GM23338 (cell line): ENCODE measurements at regions not wholly inside any gene's neighbourhood (a gene's known extent, or its start where the extent isn't known, plus 50 kb on each side); places are given as distances from the start of the nearest gene placed in this dataset.

ENCODE experiments used
- ATAC-seq: fragments of 200-7000 bp; cut with Tn5 transposase; 3 replicates; pipeline ENCODE4 v1.9.1; 2020
- DNase-seq: peaks from one replicate; pipeline ENCODE4 v3.0.0-alpha.2; 2015; ENCODE audit warnings: low spot score
- H2AFZ ChIP-seq: fragments of 200-600 bp; sonication (generic); 2 replicates; pipeline ENCODE4 v1.8.0; 2016; ENCODE audit warnings: antibody characterized with exemption, mild to moderate bottlenecking, moderate library complexity
- H3F3A ChIP-seq: fragments of 200-600 bp; sonication (generic); replicated peaks from 2 replicates; pipeline ENCODE4 v1.8.0; 2017; ENCODE audit warnings: antibody characterized with exemption, mixed run types, low read depth
- H3K27ac ChIP-seq: fragments of 200-600 bp; sonication (generic); 2 replicates; pipeline ENCODE4 v1.6.1; 2016; ENCODE audit warnings: low read depth
- H3K27me3 ChIP-seq: fragments of 200-600 bp; sonication (generic); 2 replicates; pipeline ENCODE4 v1.8.0; 2016; ENCODE audit warnings: mild to moderate bottlenecking, mixed run types, moderate library complexity; ENCODE audit not compliant: insufficient read depth
- H3K36me3 ChIP-seq: fragments of 200-600 bp; sonication (generic); 2 replicates; pipeline ENCODE4 v1.8.0; 2016; ENCODE audit warnings: mild to moderate bottlenecking; ENCODE audit not compliant: insufficient read depth
- H3K4me1 ChIP-seq: fragments of 200-600 bp; sonication (generic); 2 replicates; pipeline ENCODE4 v1.8.0; 2016; ENCODE audit warnings: mild to moderate bottlenecking, moderate library complexity; ENCODE audit not compliant: insufficient read depth
- H3K4me2 ChIP-seq: fragments of 200-600 bp; sonication (generic); 2 replicates; pipeline ENCODE4 v1.7.1; 2017; ENCODE audit warnings: mixed run types
- H3K4me3 ChIP-seq: fragments of 200-600 bp; sonication (generic); 2 replicates; pipeline ENCODE4 v1.6.1; 2016; ENCODE audit warnings: mixed run types
- H3K79me2 ChIP-seq: fragments of 200-600 bp; sonication (generic); replicated peaks from 2 replicates; pipeline ENCODE4 v1.8.0; 2017; ENCODE audit warnings: mild to moderate bottlenecking; ENCODE audit not compliant: insufficient read depth
- H3K9me2 ChIP-seq: fragments of 200-600 bp; sonication (generic); 2 replicates; pipeline ENCODE4 v1.8.0; 2017; ENCODE audit not compliant: insufficient read depth
- H4K20me1 ChIP-seq: fragments of 200-600 bp; sonication (generic); replicated peaks from 2 replicates; pipeline ENCODE4 v1.8.0; 2017; ENCODE audit warnings: mild to moderate bottlenecking; ENCODE audit not compliant: insufficient read depth
- H3K27ac Mint-ChIP-seq: 2 replicates; pipeline ENCODE4 v1.8.0; 2020; ENCODE audit warnings: inconsistent platforms, mild to moderate bottlenecking, moderate library complexity, mixed read lengths
- H3K27me3 Mint-ChIP-seq: 3 replicates; pipeline ENCODE4 v1.8.0; 2022; ENCODE audit warnings: low read depth, mild to moderate bottlenecking, moderate library complexity, mixed read lengths, inconsistent platforms; ENCODE audit not compliant: insufficient read depth, poor library complexity
- H3K36me3 Mint-ChIP-seq: 3 replicates; pipeline ENCODE4 v1.8.0; 2021; ENCODE audit warnings: low read depth, mild to moderate bottlenecking, inconsistent platforms, moderate library complexity, mixed read lengths
- H3K4me1 Mint-ChIP-seq: 3 replicates; pipeline ENCODE4 v1.8.0; 2020; ENCODE audit warnings: mild to moderate bottlenecking, inconsistent platforms, mixed read lengths
- H3K4me3 Mint-ChIP-seq: 3 replicates; pipeline ENCODE4 v1.8.0; 2021; ENCODE audit warnings: moderate library complexity, mild to moderate bottlenecking, inconsistent platforms, mixed read lengths
- H3K9me3 Mint-ChIP-seq: 3 replicates; pipeline ENCODE4 v1.8.0; 2020; ENCODE audit warnings: moderate library complexity, mild to moderate bottlenecking, inconsistent platforms, mixed read lengths
- CREB1 ChIP-seq: fragments of 250-450 bp; sonication (Bioruptor Pico); IDR thresholded peaks from 2 replicates; pipeline ENCODE4 v1.5.0; 2020; ENCODE audit warnings: low read depth, mild to moderate bottlenecking, moderate library complexity
- ETS1 ChIP-seq: IDR thresholded peaks from 2 replicates; pipeline ENCODE4 v1.6.1; 2016; ENCODE audit warnings: antibody characterized with exemption
- EZH2 ChIP-seq: fragments of 200-600 bp; sonication (generic); IDR thresholded peaks from one replicate; pipeline ENCODE4 v1.8.0; 2017; ENCODE audit warnings: antibody characterized with exemption, mild to moderate bottlenecking, low read depth; ENCODE audit not compliant: unreplicated experiment
- JUNB ChIP-seq: IDR thresholded peaks from one replicate; pipeline ENCODE4 v1.6.1; 2016; ENCODE audit warnings: antibody characterized with exemption; ENCODE audit not compliant: unreplicated experiment
- NANOG ChIP-seq: IDR thresholded peaks from 2 replicates; pipeline ENCODE4 v1.6.1; 2016; ENCODE audit warnings: antibody characterized with exemption, borderline replicate concordance
- POLR2AphosphoS5 ChIP-seq: IDR thresholded peaks from 2 replicates; pipeline ENCODE4 v1.6.1; 2016; ENCODE audit warnings: antibody characterized with exemption, low read depth
- STAT1 ChIP-seq: IDR thresholded peaks from one replicate; pipeline ENCODE4 v1.6.1; 2016; ENCODE audit warnings: antibody characterized with exemption; ENCODE audit not compliant: unreplicated experiment
- ZNF114 ChIP-seq: fragments of 250-450 bp; sonication (Bioruptor Pico); IDR thresholded peaks from 2 replicates; pipeline ENCODE4 v1.5.0; 2020; ENCODE audit warnings: mild to moderate bottlenecking, moderate library complexity
- ZNF462 ChIP-seq: fragments of 250-450 bp; sonication (Bioruptor Pico); IDR thresholded peaks from 2 replicates; pipeline ENCODE4 v1.5.0; 2020; ENCODE audit warnings: mild to moderate bottlenecking, moderate library complexity

DNA sequence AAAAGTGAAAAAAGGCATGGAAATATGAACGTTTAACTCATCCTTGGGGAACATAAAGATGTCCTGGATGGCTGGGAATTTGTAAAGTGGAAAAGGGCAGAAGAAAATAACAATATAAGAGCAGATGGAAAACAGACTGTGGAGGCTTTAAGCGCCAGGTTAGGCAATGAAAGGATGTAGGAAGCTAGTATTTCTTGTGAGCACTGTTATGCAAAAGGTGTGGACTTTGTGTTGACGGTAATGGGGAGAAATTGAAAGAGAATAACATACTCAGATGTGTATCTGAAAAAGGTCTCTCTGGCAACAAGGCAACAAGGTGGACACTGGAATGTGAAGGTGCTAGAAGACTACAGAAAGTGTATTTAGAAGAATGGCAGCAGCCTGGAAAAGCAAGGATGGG, 411.8 kb downstream of the PLPP3 start:
- H3K4me3 Mint-ChIP-seq, result no peak overlapping the region
- DNase-seq (peak; percentile 38), ATAC-seq (peak; percentile 50; the same call in 2 of the 3 replicates)
- Histone ChIP-seq H3K36me3 (no peaks in the 10 kb centered on the region), H4K20me1 (no peaks in the 10 kb centered on the region), H3K4me1 (peaks cover 10% of the 10 kb centered on the region), H3F3A (no peaks in the 10 kb centered on the region), H2AFZ (no peak overlapping the region), H3K9me2 (no peaks in the 10 kb centered on the region), H3K4me2 (peak overlapping the region; percentile 53), H3K27me3 (no peaks in the 10 kb centered on the region), H3K27ac (peak overlapping the region; percentile 8; the same call in 1 of the 2 replicates), H3K4me3 (no peak overlapping the region), H3K79me2 (no peaks in the 10 kb centered on the region)
- H3K27ac Mint-ChIP-seq, result no peak overlapping the region
- H3K4me1 Mint-ChIP-seq, result peaks cover 12% of the 10 kb centered on the region
- H3K9me3 Mint-ChIP-seq, result no peaks in the 10 kb centered on the region
- H3K27me3 Mint-ChIP-seq, result no peaks in the 10 kb centered on the region
- no peak for TF ChIP-seq ZNF462 (CRISPR knock-in tag)
- TF ChIP-seq ZNF114 (CRISPR knock-in tag), result no peak
- TF ChIP-seq ETS1, result no peak
- no peak for TF ChIP-seq JUNB
- no peak for TF ChIP-seq CREB1
- no peak for TF ChIP-seq EZH2
- no peak for TF ChIP-seq POLR2AphosphoS5
- no peak for TF ChIP-seq STAT1
- TF ChIP-seq NANOG, result no peak
- no peaks in the 10 kb centered on the region for H3K36me3 Mint-ChIP-seq
